ENCODE measurements at regions not wholly inside any gene's neighbourhood (a gene's known extent, or its start where the extent isn't known, plus 50 kb on each side); places are given as distances from the start of the nearest gene placed in this dataset.

GRCh38 chr7:25951414-25952260 lies 200.4 kb upstream of the NFE2L3 start:
- BruUV-seq (replicated peaks) = no TSS peak

GRCh38 chr7:25952261-25953057 lies 199.5 kb upstream of the NFE2L3 start:
- no peak for DNase-seq (ENCODE audit: low spot score)
- Histone ChIP-seq H3K36me3 (ENCODE audit: insufficient read depth, low read length, poor library complexity, severe bottlenecking) (no peaks in the 10 kb centered on the region), H3K4me1 (ENCODE audit: insufficient read depth, low read length, poor library complexity, severe bottlenecking) (peaks cover 11% of the 10 kb centered on the region), H3K9me3 (ENCODE audit: low read depth, low read length, poor library complexity, severe bottlenecking) (no peaks in the 10 kb centered on the region), H3K4me3 (ENCODE audit: low read depth, low read length, poor library complexity, severe bottlenecking) (no peak overlapping the region), H3K27ac (ENCODE audit: low read depth, low read length, poor library complexity, severe bottlenecking) (no peak overlapping the region), H3K27me3 (replicated peaks; ENCODE audit: insufficient read depth, low read depth, low read length, poor library complexity) (no peaks in the 10 kb centered on the region)
- CTCF ChIA-PET = interaction anchor here (0.7 kb wide), 1 partner anchor 539 kb away, joined by 4 read pairs; no protein-coding TSS in a partner anchor
- BruUV-seq (replicated peaks) = no TSS peak
- POLR2A ChIA-PET (ENCODE audit: low non-redundant PET) = interaction anchor here (0.6 kb wide), 1 partner anchor 586 kb away, joined by 3 read pairs; no protein-coding TSS in a partner anchor
- TF ChIP-seq EZH2 (IDR thresholded peaks at IDR 0.05; ENCODE audit: borderline replicate concordance, low read depth, low read length, poor library complexity, severe bottlenecking) (no peak), CTCF (conservative IDR thresholded peaks at IDR 0.05; ENCODE audit: low read depth, low read length) (no peak)
- intact Hi-C loops (cut with micrococcal nuclease; ENCODE audit: unreplicated experiment) = no loop called here

More at GRCh38 chr7:25951414-25952260, 200.4 kb upstream of the NFE2L3 start:
- no peak for TF ChIP-seq CTCF (conservative IDR thresholded peaks at IDR 0.05; ENCODE audit: low read depth, low read length)
- TF ChIP-seq EZH2 (IDR thresholded peaks at IDR 0.05; ENCODE audit: borderline replicate concordance, low read depth, low read length, poor library complexity, severe bottlenecking) = no peak
- H3K4me3 ChIP-seq (ENCODE audit: low read depth, low read length, poor library complexity, severe bottlenecking) = peak overlapping the region; percentile 77
- no peaks in the 10 kb centered on the region for H3K36me3 ChIP-seq (ENCODE audit: insufficient read depth, low read length, poor library complexity, severe bottlenecking)
- CTCF ChIA-PET = no interaction called here
- peak overlapping the region; percentile 47 for H3K27ac ChIP-seq (ENCODE audit: low read depth, low read length, poor library complexity, severe bottlenecking)
- POLR2A ChIA-PET (ENCODE audit: low non-redundant PET) = interaction anchor here (0.6 to 0.7 kb wide), 2 partner anchors 58 to 586 kb away, joined by 3 to 6 read pairs; no protein-coding TSS in a partner anchor
- H3K4me1 ChIP-seq (ENCODE audit: insufficient read depth, low read length, poor library complexity, severe bottlenecking) = peaks cover 11% of the 10 kb centered on the region
- no peaks in the 10 kb centered on the region for H3K27me3 ChIP-seq (replicated peaks; ENCODE audit: insufficient read depth, low read depth, low read length, poor library complexity)
- no peaks in the 10 kb centered on the region for H3K9me3 ChIP-seq (ENCODE audit: low read depth, low read length, poor library complexity, severe bottlenecking)
- DNase-seq (ENCODE audit: low spot score) = no peak
- intact Hi-C loops (cut with micrococcal nuclease; ENCODE audit: unreplicated experiment) = loop anchor here (2.0 kb wide), 1 partner anchor 57 kb away; no protein-coding TSS in a partner anchor

- POLR2A ChIA-PET (ENCODE audit: low non-redundant PET) = no interaction called here
- intact Hi-C loops (cut with micrococcal nuclease; ENCODE audit: unreplicated experiment) = no loop called here
- H3K4me1 ChIP-seq (ENCODE audit: insufficient read depth, low read length, poor library complexity, severe bottlenecking) = peaks cover 11% of the 10 kb centered on the region
- no peaks in the 10 kb centered on the region for H3K36me3 ChIP-seq (ENCODE audit: insufficient read depth, low read length, poor library complexity, severe bottlenecking)
- H3K27ac ChIP-seq (ENCODE audit: low read depth, low read length, poor library complexity, severe bottlenecking) = no peak overlapping the region
- no peaks in the 10 kb centered on the region for H3K27me3 ChIP-seq (replicated peaks; ENCODE audit: insufficient read depth, low read depth, low read length, poor library complexity)
- CTCF ChIA-PET = no interaction called here
- no peak overlapping the region for H3K4me3 ChIP-seq (ENCODE audit: low read depth, low read length, poor library complexity, severe bottlenecking)
- no peak for TF ChIP-seq CTCF (conservative IDR thresholded peaks at IDR 0.05; ENCODE audit: low read depth, low read length)
- no peak for TF ChIP-seq EZH2 (IDR thresholded peaks at IDR 0.05; ENCODE audit: borderline replicate concordance, low read depth, low read length, poor library complexity, severe bottlenecking)
- no TSS peak for BruUV-seq (replicated peaks)
- no peaks in the 10 kb centered on the region for H3K9me3 ChIP-seq (ENCODE audit: low read depth, low read length, poor library complexity, severe bottlenecking)
- DNase-seq (ENCODE audit: low spot score) = no peak
Measured at GRCh38 chr7:25953859-25954258, 198.1 kb upstream of the NFE2L3 start.
